SK-N-SH (cell line): ENCODE measurements at regions not wholly inside any gene's neighbourhood (a gene's known extent, or its start where the extent isn't known, plus 50 kb on each side); places are given as distances from the start of the nearest gene placed in this dataset.

Source experiments
- FOXM1 ChIP-seq: IDR thresholded peaks from 2 replicates; pipeline ENCODE4 v1.4.0; 2012; ENCODE audit warnings: low read depth, mild to moderate bottlenecking
- JUND ChIP-seq: IDR thresholded peaks from 2 replicates; pipeline ENCODE4 v1.4.0; 2012
- YY1 ChIP-seq: IDR thresholded peaks from 2 replicates; pipeline ENCODE4 v1.4.0; 2012; ENCODE audit warnings: low read depth, mild to moderate bottlenecking
- TF ChIP-seq, protein P1 (sequence below): fragments of 200-600 bp; sonication (generic); IDR thresholded peaks from 2 replicates; pipeline ENCODE4 v1.6.1; 2017; ENCODE audit warnings: antibody characterized with exemption, mild to moderate bottlenecking, moderate library complexity
- TF ChIP-seq, protein P2 (sequence below): IDR thresholded peaks from 2 replicates; pipeline ENCODE4 v1.4.0; 2012; ENCODE audit warnings: low read depth

DNA sequence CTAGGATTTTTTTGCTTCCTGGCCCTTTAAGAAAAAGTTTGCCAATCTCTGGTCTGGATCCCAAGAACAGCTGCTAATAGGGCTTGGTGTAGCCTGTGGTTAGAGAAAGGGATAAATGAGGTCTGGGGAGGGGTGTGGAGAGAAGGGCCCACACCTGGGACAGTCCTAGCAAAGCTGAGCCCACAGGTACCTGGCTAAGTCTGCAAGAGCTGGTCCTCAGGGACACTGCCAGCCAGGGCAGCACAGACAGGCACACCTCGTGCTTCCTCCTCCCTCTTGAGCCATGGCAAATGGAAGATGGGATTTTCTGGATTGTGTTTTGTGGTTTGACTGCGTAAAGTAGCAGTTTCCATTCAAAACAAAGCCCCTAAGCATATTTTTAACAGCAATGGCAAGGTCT, 217.5 kb downstream of the SOX9 start:
- TF ChIP-seq, protein P1, sequence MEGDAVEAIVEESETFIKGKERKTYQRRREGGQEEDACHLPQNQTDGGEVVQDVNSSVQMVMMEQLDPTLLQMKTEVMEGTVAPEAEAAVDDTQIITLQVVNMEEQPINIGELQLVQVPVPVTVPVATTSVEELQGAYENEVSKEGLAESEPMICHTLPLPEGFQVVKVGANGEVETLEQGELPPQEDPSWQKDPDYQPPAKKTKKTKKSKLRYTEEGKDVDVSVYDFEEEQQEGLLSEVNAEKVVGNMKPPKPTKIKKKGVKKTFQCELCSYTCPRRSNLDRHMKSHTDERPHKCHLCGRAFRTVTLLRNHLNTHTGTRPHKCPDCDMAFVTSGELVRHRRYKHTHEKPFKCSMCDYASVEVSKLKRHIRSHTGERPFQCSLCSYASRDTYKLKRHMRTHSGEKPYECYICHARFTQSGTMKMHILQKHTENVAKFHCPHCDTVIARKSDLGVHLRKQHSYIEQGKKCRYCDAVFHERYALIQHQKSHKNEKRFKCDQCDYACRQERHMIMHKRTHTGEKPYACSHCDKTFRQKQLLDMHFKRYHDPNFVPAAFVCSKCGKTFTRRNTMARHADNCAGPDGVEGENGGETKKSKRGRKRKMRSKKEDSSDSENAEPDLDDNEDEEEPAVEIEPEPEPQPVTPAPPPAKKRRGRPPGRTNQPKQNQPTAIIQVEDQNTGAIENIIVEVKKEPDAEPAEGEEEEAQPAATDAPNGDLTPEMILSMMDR, result no peak
- no peak for TF ChIP-seq YY1
- TF ChIP-seq, protein P2, sequence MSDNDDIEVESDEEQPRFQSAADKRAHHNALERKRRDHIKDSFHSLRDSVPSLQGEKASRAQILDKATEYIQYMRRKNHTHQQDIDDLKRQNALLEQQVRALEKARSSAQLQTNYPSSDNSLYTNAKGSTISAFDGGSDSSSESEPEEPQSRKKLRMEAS, result 0 out of 2 replicates have a peak, but pooled peaks have one; percentile 17
- no peak for TF ChIP-seq JUND
- no peak for TF ChIP-seq FOXM1
